ENCODE measurements at regions not wholly inside any gene's neighbourhood (a gene's known extent, or its start where the extent isn't known, plus 50 kb on each side); places are given as distances from the start of the nearest gene placed in this dataset.

GRCh38 chr6:48866682-48867081 lies 596.4 kb downstream of the MMUT start:
- TF ChIP-seq POLR2AphosphoS5 (IDR thresholded peaks at IDR 0.05) (no peak), CTCF (IDR thresholded peaks at IDR 0.05) (no peak), POLR2A (IDR thresholded peaks at IDR 0.05) (no peak)
- H3K36me3 ChIP-seq = no peaks in the 10 kb centered on the region
- DNase-seq (ENCODE audit: low spot score in 2 of 2) = no peak
- no peak overlapping the region for H3K4me3 ChIP-seq
- H3K27me3 ChIP-seq = no peaks in the 10 kb centered on the region
- peaks cover 0 to 7% of the 10 kb centered on the region in 2 donors for H3K9me3 ChIP-seq
- no peaks in the 10 kb centered on the region for H3K4me1 ChIP-seq
- intact Hi-C loops (cut with DNase I; ENCODE audit: low total_unique reads) = no loop called here
- H3K27ac ChIP-seq = no peak overlapping the region

- DNase-seq (ENCODE audit: low spot score in 2 of 2) = no peak
- Histone ChIP-seq H3K27ac (no peak overlapping the region), H3K4me3 (no peak overlapping the region), H3K36me3 (no peaks in the 10 kb centered on the region), H3K27me3 (no peaks in the 10 kb centered on the region), H3K9me3 (peaks cover 0 to 7% of the 10 kb centered on the region in 2 donors), H3K4me1 (no peaks in the 10 kb centered on the region)
- intact Hi-C loops (cut with DNase I; ENCODE audit: low total_unique reads) = no loop called here
- TF ChIP-seq POLR2AphosphoS5 (IDR thresholded peaks at IDR 0.05) (no peak), POLR2A (IDR thresholded peaks at IDR 0.05) (no peak), CTCF (IDR thresholded peaks at IDR 0.05) (no peak)
These were observed 602.9 kb downstream of the MMUT start for GRCh38 chr6:48860175-48860574.

GRCh38 chr6:48859562-48860123 lies 603.4 kb downstream of the MMUT start:
- intact Hi-C loops (cut with DNase I; ENCODE audit: low total_unique reads) = no loop called here
- Histone ChIP-seq H3K9me3 (peaks cover 0 to 7% of the 10 kb centered on the region in 2 donors), H3K27ac (no peak overlapping the region), H3K4me3 (no peak overlapping the region), H3K36me3 (no peaks in the 10 kb centered on the region), H3K4me1 (no peaks in the 10 kb centered on the region), H3K27me3 (no peaks in the 10 kb centered on the region)
- no peak for DNase-seq (ENCODE audit: low spot score in 2 of 2)
- no peak for TF ChIP-seq POLR2AphosphoS5 (IDR thresholded peaks at IDR 0.05)
- no peak for TF ChIP-seq POLR2A (IDR thresholded peaks at IDR 0.05)
- no peak for TF ChIP-seq CTCF (IDR thresholded peaks at IDR 0.05)

GRCh38 chr6:48845219-48845618 lies 617.8 kb downstream of the MMUT start:
- H3K36me3 ChIP-seq = no peaks in the 10 kb centered on the region
- no peak overlapping the region for H3K27ac ChIP-seq
- no peaks in the 10 kb centered on the region for H3K4me1 ChIP-seq
- no peak for TF ChIP-seq POLR2AphosphoS5 (IDR thresholded peaks at IDR 0.05)
- no peak for TF ChIP-seq POLR2A (IDR thresholded peaks at IDR 0.05)
- no peak for TF ChIP-seq CTCF (IDR thresholded peaks at IDR 0.05)
- no peak overlapping the region for H3K4me3 ChIP-seq
- intact Hi-C loops (cut with DNase I; ENCODE audit: low total_unique reads) = no loop called here
- H3K27me3 ChIP-seq = no peaks in the 10 kb centered on the region
- DNase-seq (ENCODE audit: low spot score in 2 of 2) = no peak
- peaks cover 13 to 16% of the 10 kb centered on the region in 2 donors for H3K9me3 ChIP-seq

GRCh38 chr6:48844696-48845095 lies 618.4 kb downstream of the MMUT start:
- H3K27me3 ChIP-seq = no peaks in the 10 kb centered on the region
- DNase-seq (ENCODE audit: low spot score in 2 of 2) = no peak
- H3K4me3 ChIP-seq = no peak overlapping the region
- H3K9me3 ChIP-seq = peaks cover 13 to 16% of the 10 kb centered on the region in 2 donors
- H3K27ac ChIP-seq = no peak overlapping the region
- no peak for TF ChIP-seq POLR2AphosphoS5 (IDR thresholded peaks at IDR 0.05)
- TF ChIP-seq POLR2A (IDR thresholded peaks at IDR 0.05) = no peak
- TF ChIP-seq CTCF (IDR thresholded peaks at IDR 0.05) = no peak
- intact Hi-C loops (cut with DNase I; ENCODE audit: low total_unique reads) = no loop called here
- no peaks in the 10 kb centered on the region for H3K4me1 ChIP-seq
- H3K36me3 ChIP-seq = no peaks in the 10 kb centered on the region
